ENCODE measurements at regions not wholly inside any gene's neighbourhood (a gene's known extent, or its start where the extent isn't known, plus 50 kb on each side); places are given as distances from the start of the nearest gene placed in this dataset.

DNA sequence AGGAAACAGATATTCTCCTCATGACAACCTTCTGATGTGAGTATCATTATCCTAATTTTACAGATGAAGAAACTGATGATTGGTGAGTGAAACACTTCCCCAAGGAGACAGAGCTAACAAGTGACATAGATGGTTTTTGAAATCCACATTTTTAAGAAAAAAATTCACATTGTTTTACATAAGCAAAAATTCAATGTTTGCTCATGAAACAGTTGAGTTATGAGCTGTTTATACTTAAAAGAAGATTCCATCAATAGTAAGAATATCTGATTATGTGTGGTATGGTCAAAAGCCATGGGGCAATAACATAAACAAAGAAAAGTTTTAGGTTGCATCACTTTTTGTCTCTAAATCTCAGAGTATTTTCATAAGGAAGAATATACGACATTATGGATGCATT lies 167.9 kb upstream of the PAPPA start:
- H3K36me3 ChIP-seq (ENCODE audit: control insufficient read depth, insufficient read depth, low read length), result no peaks in the 10 kb centered on the region
- H3K9ac ChIP-seq (ENCODE audit: low read depth, low read length), result no peak overlapping the region
- no peaks in the 10 kb centered on the region for H3K27me3 ChIP-seq (ENCODE audit: control insufficient read depth, insufficient read depth, low read length)
- no peaks in the 10 kb centered on the region for H3K9me3 ChIP-seq (ENCODE audit: control insufficient read depth, insufficient read depth, low read length)
- H3K4me3 ChIP-seq (ENCODE audit: low read depth, low read length), result no peak overlapping the region
- no peak overlapping the region for H3K27ac ChIP-seq (ENCODE audit: low read depth, low read length)
- H3K4me1 ChIP-seq (ENCODE audit: control insufficient read depth, insufficient read depth, low read length), result peaks cover 3% of the 10 kb centered on the region; the same call in 1 of the 2 replicates

DNA sequence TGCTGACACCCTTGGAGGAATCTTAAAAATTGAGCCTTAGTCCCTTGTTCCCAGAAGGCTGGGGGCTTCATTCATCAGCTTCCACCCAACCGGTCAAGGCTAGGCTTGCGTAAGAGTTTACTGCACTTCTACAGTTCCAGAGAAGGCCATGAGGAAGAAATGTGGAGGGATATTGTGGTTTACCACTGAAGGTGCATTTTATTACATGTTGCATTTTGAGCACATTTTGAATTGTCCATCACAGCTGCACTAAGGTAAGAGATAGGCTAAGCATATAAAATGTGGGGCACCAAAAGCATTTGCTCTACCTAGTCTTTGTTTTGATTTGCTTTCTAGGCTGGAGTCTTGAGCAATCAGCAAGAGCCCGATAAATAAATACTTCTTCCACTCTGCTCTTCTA lies 167.1 kb upstream of the PAPPA start:
- no peaks in the 10 kb centered on the region for H3K27me3 ChIP-seq (ENCODE audit: control insufficient read depth, insufficient read depth, low read length)
- no peaks in the 10 kb centered on the region for H3K36me3 ChIP-seq (ENCODE audit: control insufficient read depth, insufficient read depth, low read length)
- no peaks in the 10 kb centered on the region for H3K9me3 ChIP-seq (ENCODE audit: control insufficient read depth, insufficient read depth, low read length)
- no peak overlapping the region for H3K27ac ChIP-seq (ENCODE audit: low read depth, low read length)
- H3K4me3 ChIP-seq (ENCODE audit: low read depth, low read length), result no peak overlapping the region
- no peaks in the 10 kb centered on the region for H3K4me1 ChIP-seq (ENCODE audit: control insufficient read depth, insufficient read depth, low read length)
- H3K9ac ChIP-seq (ENCODE audit: low read depth, low read length), result no peak overlapping the region

DNA sequence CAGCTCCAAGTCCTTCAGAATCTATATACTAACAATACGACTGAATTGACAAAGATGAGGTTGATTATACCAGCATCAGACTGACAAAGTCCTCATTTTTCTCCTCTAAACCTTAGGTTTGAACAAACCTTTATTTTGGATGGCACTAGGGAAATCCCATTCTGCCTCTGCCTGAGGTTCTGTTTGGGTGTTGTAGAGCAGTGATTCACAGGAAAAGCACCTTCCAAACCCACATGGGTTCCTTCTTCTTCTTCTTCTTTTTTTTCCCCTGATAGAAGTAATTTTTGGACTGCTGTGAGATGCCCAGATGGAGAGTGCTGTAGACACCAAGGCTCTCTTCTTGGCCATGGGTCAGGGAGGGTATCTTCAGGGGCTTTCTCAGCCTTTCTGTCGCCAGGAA lies 164.9 kb upstream of the PAPPA start:
- Histone ChIP-seq H3K9ac (ENCODE audit: low read depth, low read length) (no peak overlapping the region), H3K4me3 (ENCODE audit: low read depth, low read length) (no peak overlapping the region), H3K4me1 (ENCODE audit: control insufficient read depth, insufficient read depth, low read length) (no peaks in the 10 kb centered on the region), H3K27me3 (ENCODE audit: control insufficient read depth, insufficient read depth, low read length) (no peaks in the 10 kb centered on the region), H3K9me3 (ENCODE audit: control insufficient read depth, insufficient read depth, low read length) (no peaks in the 10 kb centered on the region), H3K36me3 (ENCODE audit: control insufficient read depth, insufficient read depth, low read length) (no peaks in the 10 kb centered on the region), H3K27ac (ENCODE audit: low read depth, low read length) (no peak overlapping the region)

GRCh38 chr9:115989831-115990230 lies 163.8 kb upstream of the PAPPA start:
- Histone ChIP-seq H3K9ac (ENCODE audit: low read depth, low read length) (no peak overlapping the region), H3K4me3 (ENCODE audit: low read depth, low read length) (no peak overlapping the region), H3K9me3 (ENCODE audit: control insufficient read depth, insufficient read depth, low read length) (no peaks in the 10 kb centered on the region), H3K27ac (ENCODE audit: low read depth, low read length) (no peak overlapping the region), H3K36me3 (ENCODE audit: control insufficient read depth, insufficient read depth, low read length) (no peaks in the 10 kb centered on the region), H3K27me3 (ENCODE audit: control insufficient read depth, insufficient read depth, low read length) (no peaks in the 10 kb centered on the region), H3K4me1 (ENCODE audit: control insufficient read depth, insufficient read depth, low read length) (no peaks in the 10 kb centered on the region)

DNA sequence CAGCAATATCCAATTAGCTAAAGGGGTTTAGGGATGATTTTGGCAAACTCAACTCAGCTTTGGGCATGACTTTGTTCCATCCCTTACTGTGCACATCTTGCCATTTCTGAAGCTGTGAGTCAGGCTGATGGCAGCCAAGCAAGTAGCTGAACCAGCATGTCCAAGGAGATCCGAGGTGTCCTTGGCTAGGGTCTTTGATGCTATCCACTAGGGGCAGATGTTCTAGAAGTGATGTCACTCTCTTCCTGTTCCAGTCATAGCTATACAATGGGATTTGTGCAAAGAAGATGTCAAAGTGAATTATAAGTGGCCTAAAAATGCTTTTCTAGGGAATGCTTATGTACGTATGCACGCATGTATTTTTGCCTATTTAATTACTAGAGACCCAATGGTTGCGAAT lies 160.8 kb upstream of the PAPPA start:
- no peaks in the 10 kb centered on the region for H3K9me3 ChIP-seq (ENCODE audit: control insufficient read depth, insufficient read depth, low read length)
- no peak overlapping the region for H3K9ac ChIP-seq (ENCODE audit: low read depth, low read length)
- H3K4me3 ChIP-seq (ENCODE audit: low read depth, low read length), result no peak overlapping the region
- H3K27ac ChIP-seq (ENCODE audit: low read depth, low read length), result no peak overlapping the region
- no peaks in the 10 kb centered on the region for H3K36me3 ChIP-seq (ENCODE audit: control insufficient read depth, insufficient read depth, low read length)
- no peaks in the 10 kb centered on the region for H3K27me3 ChIP-seq (ENCODE audit: control insufficient read depth, insufficient read depth, low read length)
- no peaks in the 10 kb centered on the region for H3K4me1 ChIP-seq (ENCODE audit: control insufficient read depth, insufficient read depth, low read length)

DNA sequence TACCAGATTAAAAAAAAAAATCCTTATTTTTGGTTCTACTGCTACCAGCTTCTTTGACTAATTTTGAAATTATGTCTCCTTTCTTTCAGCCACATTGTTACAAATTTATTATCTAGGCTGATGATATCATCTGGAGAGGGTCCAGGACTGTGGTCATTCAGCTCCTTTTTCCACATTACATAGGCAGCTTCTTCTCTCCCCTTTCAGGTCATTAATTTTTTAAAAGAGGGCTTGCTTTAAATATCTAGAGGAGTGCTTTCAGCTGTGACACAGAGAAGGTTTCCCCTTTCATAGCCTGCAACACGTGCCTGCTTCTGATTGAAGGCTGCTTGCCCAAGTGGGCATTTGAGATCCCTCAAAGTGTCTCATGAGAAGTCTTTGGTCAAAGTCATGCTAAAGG lies 155.7 kb upstream of the PAPPA start:
- Histone ChIP-seq H3K9ac (ENCODE audit: low read depth, low read length) (no peak overlapping the region), H3K4me3 (ENCODE audit: low read depth, low read length) (no peak overlapping the region), H3K36me3 (ENCODE audit: control insufficient read depth, insufficient read depth, low read length) (no peaks in the 10 kb centered on the region), H3K27ac (ENCODE audit: low read depth, low read length) (no peak overlapping the region), H3K9me3 (ENCODE audit: control insufficient read depth, insufficient read depth, low read length) (no peaks in the 10 kb centered on the region), H3K4me1 (ENCODE audit: control insufficient read depth, insufficient read depth, low read length) (no peaks in the 10 kb centered on the region), H3K27me3 (ENCODE audit: control insufficient read depth, insufficient read depth, low read length) (no peaks in the 10 kb centered on the region)

DNA sequence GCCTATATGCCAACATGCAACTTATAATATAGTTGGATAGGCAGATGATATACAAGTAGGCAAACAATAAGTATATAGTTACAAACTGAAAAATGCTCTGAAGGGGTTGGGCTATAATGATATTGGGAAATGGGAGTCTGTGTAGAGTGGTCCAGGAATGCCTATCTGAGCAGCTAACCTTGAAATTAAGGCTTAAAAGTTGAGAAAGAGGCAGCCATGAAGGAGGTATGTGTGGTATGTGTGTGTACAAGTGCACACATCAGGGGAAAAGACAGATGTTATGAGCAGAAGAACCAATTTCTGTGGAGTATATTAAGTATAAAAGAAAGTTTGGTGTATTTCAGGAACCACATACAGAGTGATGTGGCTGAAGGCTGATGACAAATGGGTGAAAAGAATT lies 154.9 kb upstream of the PAPPA start:
- no peaks in the 10 kb centered on the region for H3K4me1 ChIP-seq (ENCODE audit: control insufficient read depth, insufficient read depth, low read length)
- H3K27ac ChIP-seq (ENCODE audit: low read depth, low read length), result no peak overlapping the region
- no peaks in the 10 kb centered on the region for H3K27me3 ChIP-seq (ENCODE audit: control insufficient read depth, insufficient read depth, low read length)
- H3K4me3 ChIP-seq (ENCODE audit: low read depth, low read length), result no peak overlapping the region
- H3K36me3 ChIP-seq (ENCODE audit: control insufficient read depth, insufficient read depth, low read length), result no peaks in the 10 kb centered on the region
- H3K9me3 ChIP-seq (ENCODE audit: control insufficient read depth, insufficient read depth, low read length), result no peaks in the 10 kb centered on the region
- no peak overlapping the region for H3K9ac ChIP-seq (ENCODE audit: low read depth, low read length)

- no peak overlapping the region for H3K9ac ChIP-seq (ENCODE audit: low read depth, low read length)
Measured at GRCh38 chr9:115999498-115999897, 154.1 kb upstream of the PAPPA start.

GRCh38 chr9:116000748-116001329 lies 152.8 kb upstream of the PAPPA start:
- Histone ChIP-seq H3K4me3 (ENCODE audit: low read depth, low read length) (no peak overlapping the region), H3K36me3 (ENCODE audit: control insufficient read depth, insufficient read depth, low read length) (no peaks in the 10 kb centered on the region), H3K9me3 (ENCODE audit: control insufficient read depth, insufficient read depth, low read length) (no peaks in the 10 kb centered on the region), H3K27me3 (ENCODE audit: control insufficient read depth, insufficient read depth, low read length) (no peaks in the 10 kb centered on the region), H3K27ac (ENCODE audit: low read depth, low read length) (no peak overlapping the region), H3K9ac (ENCODE audit: low read depth, low read length) (no peak overlapping the region), H3K4me1 (ENCODE audit: control insufficient read depth, insufficient read depth, low read length) (no peaks in the 10 kb centered on the region)

More at GRCh38 chr9:115999498-115999897, 154.1 kb upstream of the PAPPA start:
- Histone ChIP-seq H3K27me3 (ENCODE audit: control insufficient read depth, insufficient read depth, low read length) (no peaks in the 10 kb centered on the region), H3K9me3 (ENCODE audit: control insufficient read depth, insufficient read depth, low read length) (no peaks in the 10 kb centered on the region), H3K36me3 (ENCODE audit: control insufficient read depth, insufficient read depth, low read length) (no peaks in the 10 kb centered on the region), H3K4me3 (ENCODE audit: low read depth, low read length) (no peak overlapping the region), H3K4me1 (ENCODE audit: control insufficient read depth, insufficient read depth, low read length) (no peaks in the 10 kb centered on the region), H3K27ac (ENCODE audit: low read depth, low read length) (no peak overlapping the region)

GRCh38 chr9:116002181-116002580 lies 151.4 kb upstream of the PAPPA start:
- Histone ChIP-seq H3K9me3 (ENCODE audit: control insufficient read depth, insufficient read depth, low read length) (no peaks in the 10 kb centered on the region), H3K4me3 (ENCODE audit: low read depth, low read length) (no peak overlapping the region), H3K27me3 (ENCODE audit: control insufficient read depth, insufficient read depth, low read length) (no peaks in the 10 kb centered on the region), H3K4me1 (ENCODE audit: control insufficient read depth, insufficient read depth, low read length) (no peaks in the 10 kb centered on the region), H3K27ac (ENCODE audit: low read depth, low read length) (no peak overlapping the region), H3K9ac (ENCODE audit: low read depth, low read length) (no peak overlapping the region), H3K36me3 (ENCODE audit: control insufficient read depth, insufficient read depth, low read length) (no peaks in the 10 kb centered on the region)

DNA sequence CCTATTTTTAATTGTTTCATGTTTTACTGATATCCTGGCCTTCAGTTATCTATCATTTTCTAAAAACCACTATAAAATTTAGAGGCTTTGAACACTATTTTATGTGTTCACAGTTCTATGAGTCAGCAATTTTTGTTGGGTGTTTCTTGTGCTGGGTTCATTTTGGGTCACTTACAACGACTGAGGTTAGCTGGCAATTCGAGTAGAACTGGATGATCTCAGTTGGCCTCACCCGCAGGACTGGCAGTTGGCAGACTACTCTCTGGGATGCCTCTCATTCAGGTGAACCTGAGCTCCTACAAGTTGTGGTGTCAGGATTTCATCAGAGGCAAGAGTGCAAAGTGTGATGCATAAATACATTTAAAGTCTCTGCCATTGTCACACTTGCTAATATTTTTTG lies 151.0 kb upstream of the PAPPA start:
- no peak overlapping the region for H3K27ac ChIP-seq (ENCODE audit: low read depth, low read length)
- H3K4me1 ChIP-seq (ENCODE audit: control insufficient read depth, insufficient read depth, low read length), result no peaks in the 10 kb centered on the region

DNA sequence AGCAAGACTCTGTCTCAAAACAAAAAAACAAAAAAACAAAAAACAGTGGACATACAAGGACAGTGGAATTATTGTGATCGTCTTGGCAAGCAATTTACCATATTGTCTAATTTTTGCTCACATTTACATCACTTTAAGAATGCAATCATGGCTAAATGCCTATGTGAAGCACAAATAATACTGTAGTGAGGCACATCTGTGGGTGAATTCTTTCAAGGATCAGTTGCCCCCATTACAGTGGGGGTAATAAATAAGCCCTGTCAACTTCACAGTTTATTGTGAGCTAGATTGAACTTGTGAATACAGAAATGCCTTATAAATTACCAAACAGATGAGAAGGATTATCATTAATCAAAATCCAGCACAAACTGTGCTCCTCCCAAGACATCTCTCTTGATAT lies 150.2 kb upstream of the PAPPA start:
- Histone ChIP-seq H3K36me3 (ENCODE audit: control insufficient read depth, insufficient read depth, low read length) (no peaks in the 10 kb centered on the region), H3K27me3 (ENCODE audit: control insufficient read depth, insufficient read depth, low read length) (no peaks in the 10 kb centered on the region), H3K4me1 (ENCODE audit: control insufficient read depth, insufficient read depth, low read length) (no peaks in the 10 kb centered on the region), H3K4me3 (ENCODE audit: low read depth, low read length) (no peak overlapping the region), H3K27ac (ENCODE audit: low read depth, low read length) (no peak overlapping the region), H3K9ac (ENCODE audit: low read depth, low read length) (no peak overlapping the region), H3K9me3 (ENCODE audit: control insufficient read depth, insufficient read depth, low read length) (no peaks in the 10 kb centered on the region)

More for the DNA sequence above, 151.0 kb upstream of the PAPPA start:
- no peaks in the 10 kb centered on the region for H3K36me3 ChIP-seq (ENCODE audit: control insufficient read depth, insufficient read depth, low read length)
- H3K4me3 ChIP-seq (ENCODE audit: low read depth, low read length), result no peak overlapping the region
- no peaks in the 10 kb centered on the region for H3K9me3 ChIP-seq (ENCODE audit: control insufficient read depth, insufficient read depth, low read length)
- H3K9ac ChIP-seq (ENCODE audit: low read depth, low read length), result no peak overlapping the region
- H3K27me3 ChIP-seq (ENCODE audit: control insufficient read depth, insufficient read depth, low read length), result no peaks in the 10 kb centered on the region

Measured in HUES48 (cell line).